HG02970 (cell line): ENCODE measurements at regions not wholly inside any gene's neighbourhood (a gene's known extent, or its start where the extent isn't known, plus 50 kb on each side); places are given as distances from the start of the nearest gene placed in this dataset.

Experiments
- ATAC-seq: cut with Tn5 transposase; IDR thresholded peaks from one replicate; pipeline ENCODE4 v1.9.1; 2021; ENCODE audit warnings: mild to moderate bottlenecking, moderate library complexity, moderate number of reproducible peaks; ENCODE audit not compliant: unreplicated experiment, low FRiP score

DNA sequence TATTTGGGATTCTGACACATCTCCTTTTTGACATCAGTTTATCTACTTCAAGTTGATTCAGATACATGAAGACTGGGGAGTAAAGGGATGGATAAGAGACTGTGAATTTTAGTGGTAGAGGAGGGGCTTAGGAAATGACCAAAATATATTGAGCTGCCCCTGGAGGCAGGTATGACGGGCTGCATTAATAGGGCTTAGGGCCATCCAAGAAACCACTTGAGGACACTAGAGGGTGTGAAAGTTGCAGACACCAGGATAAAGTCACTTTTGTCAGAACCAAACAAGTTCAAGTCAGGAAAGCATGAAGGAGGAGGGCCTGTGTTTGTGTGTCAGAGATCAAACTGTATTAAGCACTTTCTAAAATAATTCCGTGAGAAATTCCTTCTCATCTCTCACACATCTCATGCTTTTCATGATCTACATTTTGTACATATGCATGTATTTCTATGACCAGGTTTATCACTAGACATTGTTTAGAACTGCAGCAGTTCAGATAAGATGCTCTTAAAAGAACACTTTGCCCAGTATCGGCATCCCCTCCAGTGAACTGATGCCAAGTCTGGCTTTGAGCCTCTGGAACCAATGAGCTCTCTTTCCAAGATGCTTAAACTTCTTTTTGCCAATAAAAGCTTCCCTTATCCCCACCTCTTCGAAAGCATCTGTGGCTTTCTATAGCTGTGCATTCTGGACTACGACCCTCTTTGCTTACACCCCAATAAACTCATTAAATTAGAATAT, 136.9 kb downstream of the SLC38A1 start:
- no peak for ATAC-seq

DNA sequence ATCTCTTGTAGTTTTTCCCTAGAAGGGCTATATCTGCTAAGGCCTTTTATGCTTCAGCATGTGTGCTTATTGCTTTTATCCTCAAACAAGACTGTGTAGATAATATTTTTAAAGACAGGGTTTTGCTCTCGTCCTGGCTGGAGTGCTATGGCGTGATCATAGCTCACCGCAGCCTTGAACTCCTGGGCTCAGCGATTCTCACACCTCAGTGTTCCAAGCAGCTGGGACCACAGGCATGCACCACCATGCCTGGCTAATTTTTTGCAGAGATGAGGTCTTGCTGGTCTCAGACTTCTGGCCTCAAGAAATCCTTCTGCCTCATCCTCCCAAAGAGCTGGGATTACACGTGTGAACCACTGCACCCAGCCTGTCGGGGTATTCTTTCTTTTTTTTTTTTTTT, 137.3 kb upstream of the SCAF11 start:
- no peak for ATAC-seq

DNA sequence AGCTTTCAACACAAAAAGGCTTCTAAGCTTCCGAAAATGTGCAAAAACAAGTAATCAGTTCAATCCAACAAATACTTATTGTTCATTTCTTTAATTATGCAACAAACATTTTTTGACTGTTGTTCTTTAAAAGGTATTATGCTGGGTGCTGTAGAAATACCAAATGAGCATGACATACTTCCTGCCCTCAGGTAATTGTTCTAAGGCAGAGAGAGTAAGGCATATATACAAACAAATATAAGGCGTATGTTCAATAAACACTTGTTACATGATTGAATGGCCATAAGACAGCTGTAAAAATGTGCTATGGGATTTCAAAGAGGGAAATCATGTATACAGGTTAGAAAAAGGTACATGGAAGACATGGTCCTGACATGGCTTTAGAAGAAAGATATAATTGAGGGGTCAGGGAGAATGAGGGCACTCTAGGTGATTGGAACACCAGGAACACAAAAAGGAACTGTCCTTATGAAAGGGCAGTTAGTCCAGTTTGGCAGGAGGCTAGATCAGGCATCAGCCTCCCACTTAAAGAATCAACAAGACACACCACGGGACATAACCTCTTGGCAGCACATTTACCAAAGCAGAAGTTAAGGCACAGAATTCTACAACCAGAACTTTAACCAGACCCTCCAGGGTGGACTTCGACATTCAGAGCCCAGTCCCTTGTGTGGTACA, 135.8 kb upstream of the SCAF11 start:
- ATAC-seq = no peak

DNA sequence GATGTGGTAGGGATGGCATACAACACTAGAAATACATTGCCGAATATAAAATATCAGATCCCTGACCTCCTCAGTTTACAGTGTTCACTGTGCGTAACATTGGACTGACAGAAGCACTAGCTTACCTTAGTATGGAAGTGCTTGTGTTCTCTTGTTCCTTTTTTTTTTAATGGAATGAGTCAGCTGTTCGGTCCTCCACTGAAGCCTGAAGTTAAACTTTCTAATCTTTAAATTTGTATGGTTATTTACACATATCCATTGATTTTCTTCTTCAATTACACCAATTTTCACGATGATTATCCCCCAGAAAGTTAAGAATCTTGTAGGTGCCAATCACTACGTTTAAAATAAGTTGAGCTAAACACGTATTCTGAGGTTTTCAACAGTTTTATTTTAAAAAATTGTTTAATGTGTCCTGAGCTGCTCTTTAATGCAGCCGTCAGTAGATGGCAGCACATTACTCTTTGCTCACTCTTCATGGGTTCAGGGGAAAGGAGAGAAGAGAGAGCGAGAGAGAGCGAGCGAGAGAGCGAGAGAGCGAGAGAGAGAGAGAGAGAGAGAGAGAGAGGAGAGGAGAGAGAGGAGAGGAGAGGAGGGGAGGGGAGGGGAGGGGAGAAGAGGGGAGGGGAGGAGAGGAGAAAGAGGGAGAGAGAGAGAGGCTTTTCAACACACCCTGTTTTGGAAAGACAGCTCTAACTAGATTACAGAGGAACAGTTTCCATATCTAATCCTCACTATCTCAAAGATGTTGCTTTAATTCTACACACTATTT, 134.7 kb upstream of the SCAF11 start:
- peak; percentile 66 for ATAC-seq

GRCh38 chr12:46124132-46124847, 133.9 kb upstream of the SCAF11 start:
- ATAC-seq = peak; percentile 13

- no peak for ATAC-seq
These were observed 122.0 kb upstream of the SCAF11 start for GRCh38 chr12:46112364-46112763.

DNA sequence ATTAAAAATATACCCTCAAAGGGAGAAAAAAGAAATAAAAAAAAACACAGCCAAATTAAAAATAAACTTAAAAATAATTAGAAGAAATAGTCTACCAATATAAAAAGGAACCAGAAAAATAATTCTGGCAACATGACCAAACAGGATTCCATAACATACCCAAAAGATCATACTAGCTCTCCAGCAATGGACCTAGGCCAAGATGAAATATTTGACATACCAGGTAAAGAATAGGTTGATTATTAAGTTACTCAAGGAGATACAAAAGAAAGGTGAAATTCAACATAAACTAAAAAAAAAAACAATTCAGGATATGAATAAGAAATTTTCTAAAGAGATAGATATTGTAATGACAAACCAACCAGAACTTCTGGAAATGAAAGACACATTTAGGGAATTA, 121.3 kb upstream of the SCAF11 start:
- no peak for ATAC-seq

GRCh38 chr12:46110928-46111699, 120.7 kb upstream of the SCAF11 start:
- ATAC-seq = no peak

GRCh38 chr12:46110223-46110611, 119.8 kb upstream of the SCAF11 start:
- ATAC-seq = no peak

DNA sequence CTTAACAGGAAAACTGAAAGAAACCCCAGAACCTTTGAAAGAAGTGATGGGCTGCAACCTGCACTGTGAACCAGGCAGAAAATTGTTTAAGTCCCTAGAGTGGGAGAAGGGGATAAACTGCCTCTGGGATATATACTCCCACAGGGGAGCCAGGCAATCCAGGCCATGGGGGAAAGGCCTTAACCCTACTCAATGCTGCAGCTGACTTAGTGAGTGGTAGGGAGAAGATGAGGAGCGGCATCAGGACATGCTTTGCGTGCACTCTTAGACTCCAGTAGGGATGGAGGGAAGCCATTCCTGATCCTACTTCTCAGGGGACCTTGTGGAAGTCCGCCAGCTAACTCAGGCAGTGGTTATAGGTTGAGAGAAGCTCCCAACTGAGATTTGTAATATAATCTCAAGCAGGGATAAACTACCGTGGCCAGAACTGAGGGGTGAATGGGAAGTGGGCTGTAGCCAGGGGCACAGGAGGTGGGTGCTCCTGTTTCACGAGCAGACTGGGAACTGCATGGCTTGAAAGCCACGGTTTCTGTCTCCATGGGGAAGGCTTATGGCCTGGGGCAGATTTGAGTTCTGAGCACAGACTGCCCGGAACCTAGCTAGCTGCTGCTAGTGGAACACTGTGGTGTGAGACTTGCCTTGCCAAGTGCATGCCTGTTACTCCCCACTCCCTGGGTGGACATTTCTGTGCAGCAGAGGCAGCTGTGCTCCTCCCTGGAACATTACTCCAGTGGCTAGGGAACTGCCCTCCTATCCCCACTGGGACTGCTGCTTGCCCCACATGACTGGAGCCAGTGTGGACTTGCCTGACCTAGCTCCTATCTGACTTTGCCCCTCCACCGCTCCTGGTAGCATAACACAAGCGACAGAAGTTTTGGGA, 119.2 kb upstream of the SCAF11 start:
- no peak for ATAC-seq

DNA sequence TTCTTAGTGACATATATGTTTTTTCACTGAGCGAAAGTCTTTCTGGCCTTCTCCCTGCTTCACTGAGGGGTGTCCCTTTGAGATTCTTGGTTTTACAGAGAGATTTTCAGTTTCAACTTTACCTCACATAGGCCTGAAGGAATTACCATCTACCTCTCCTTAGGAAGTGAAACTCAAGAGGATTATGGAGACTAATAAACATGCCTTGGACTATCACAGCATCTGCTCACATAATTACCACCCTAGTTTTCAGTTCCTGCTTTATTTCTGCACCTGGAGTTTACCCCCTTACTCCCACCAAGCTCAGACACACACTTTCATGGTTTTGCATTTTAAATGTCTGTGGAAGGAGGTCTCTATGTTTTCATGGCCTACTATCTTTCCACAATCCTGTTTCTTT, 118.3 kb upstream of the SCAF11 start:
- peak; percentile 71 for ATAC-seq

DNA sequence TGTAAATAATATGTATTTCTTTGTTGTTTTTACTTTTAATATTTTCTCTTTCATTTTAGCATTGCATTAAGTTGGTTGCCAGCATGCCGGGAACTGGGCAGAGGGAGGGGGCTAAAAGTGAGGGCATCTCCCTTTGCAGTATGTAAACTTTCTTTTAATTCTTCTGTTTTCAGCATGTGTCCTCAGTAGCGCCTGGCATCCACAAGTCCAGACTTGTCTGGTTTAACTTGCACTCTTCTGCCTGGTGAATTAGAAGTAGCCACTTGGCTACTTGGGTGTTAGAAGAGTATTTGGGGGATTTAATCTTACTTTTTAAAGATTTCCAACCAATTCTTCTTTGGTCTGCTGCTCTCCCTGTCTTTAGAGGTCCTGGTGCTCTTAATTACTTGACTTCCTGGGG, 117.2 kb upstream of the SCAF11 start:
- ATAC-seq = no peak

DNA sequence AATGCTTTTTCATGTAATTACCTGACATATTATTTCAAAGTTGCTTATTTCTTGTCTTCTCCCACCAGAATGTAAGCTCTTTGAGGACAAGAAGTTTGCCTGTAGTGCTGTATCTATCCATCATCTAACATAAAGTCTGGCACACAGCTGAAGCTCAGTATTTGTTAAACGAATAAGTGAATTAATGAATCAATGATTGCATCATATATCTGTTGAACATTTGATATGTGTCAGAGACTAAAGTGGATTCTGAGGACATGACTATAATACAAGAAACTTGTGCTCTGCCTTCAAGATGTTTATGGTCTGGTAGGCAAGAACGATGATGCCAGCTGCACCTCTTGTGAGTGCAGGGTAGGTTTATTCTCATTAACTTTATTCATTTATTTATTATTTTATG, 115.4 kb upstream of the SCAF11 start:
- ATAC-seq = no peak

GRCh38 chr12:46103559-46104383, 113.4 kb upstream of the SCAF11 start:
- ATAC-seq = no peak

DNA sequence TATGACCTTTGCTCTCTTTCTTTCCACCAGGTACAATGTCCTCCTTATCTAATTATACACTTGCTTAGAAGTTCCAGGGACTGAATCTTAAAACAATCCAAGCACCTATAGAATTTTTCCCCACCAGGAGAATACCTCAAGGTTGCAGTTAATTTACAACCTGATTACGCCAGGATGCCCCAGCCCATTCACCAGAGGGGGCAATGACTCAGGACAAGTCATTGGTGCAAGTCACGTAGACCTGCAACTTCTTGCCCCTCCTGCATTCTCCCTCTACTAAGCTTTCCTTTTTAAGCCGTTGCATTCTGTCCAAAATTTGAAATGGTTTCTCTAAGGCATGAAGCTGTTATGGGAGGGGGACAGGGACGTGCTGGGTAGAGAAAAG, 111.1 kb upstream of the SCAF11 start:
- no peak for ATAC-seq

- no peak for ATAC-seq
These were observed 110.4 kb upstream of the SCAF11 start for GRCh38 chr12:46100551-46101484.

DNA sequence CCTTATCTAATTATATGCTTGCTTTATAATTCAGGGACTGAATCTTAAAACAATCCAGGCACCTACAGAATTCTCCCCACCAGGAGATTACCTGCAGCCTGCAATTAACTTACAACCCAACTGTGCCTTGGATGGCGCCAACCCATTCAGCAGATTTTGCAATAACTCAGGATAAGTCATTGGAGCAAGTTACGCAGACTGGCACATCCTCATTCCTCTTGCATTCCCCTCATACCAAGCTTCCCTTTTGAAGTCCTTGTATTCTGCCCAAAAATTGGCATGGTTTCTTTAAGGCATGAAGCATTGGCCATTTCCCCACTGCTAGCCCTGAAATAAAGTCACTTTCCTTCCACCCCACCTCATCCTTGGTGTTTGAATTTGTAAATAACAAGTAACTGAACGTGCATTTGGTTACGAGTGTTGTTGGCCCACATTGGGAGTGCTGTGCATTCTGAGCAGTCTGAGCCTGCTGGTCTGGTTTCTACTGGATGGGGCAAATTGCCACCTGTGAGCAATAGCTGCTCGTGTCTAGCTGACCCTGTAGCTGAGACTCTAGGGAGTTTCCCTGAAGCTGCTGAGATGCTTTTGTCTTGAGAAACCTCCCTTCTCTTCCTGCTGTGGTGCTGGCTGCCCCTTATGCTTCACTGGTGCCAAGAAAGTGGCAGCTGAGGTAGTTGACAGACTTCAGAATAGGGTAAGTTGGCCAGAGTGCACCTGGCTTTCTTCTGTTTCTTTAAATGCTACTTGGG, 99.2 kb upstream of the SCAF11 start:
- no peak for ATAC-seq
